MCF 10A (cell line): ENCODE measurements at regions not wholly inside any gene's neighbourhood (a gene's known extent, or its start where the extent isn't known, plus 50 kb on each side); places are given as distances from the start of the nearest gene placed in this dataset.

Source experiments
- BruUV-seq: library from RNA; stranded (reverse); fragments of 400-500 nt; replicated peaks from 2 replicates; lab custom pipeline; 2021; lab: Mats Ljungman, UMichigan
- CTCF ChIA-PET: fragments of 300-600 bp; sonication (Branson Sonifier 250); formaldehyde crosslinking; extraction: SDS; loops from one replicate; lab custom pipeline; 2021; ENCODE audit warnings: antibody characterized with exemption, inconsistent platforms; lab: Yijun Ruan, JAX
- POLR2A ChIA-PET: fragments of 300-600, 350-650 bp; sonication (Branson Sonifier 250); formaldehyde crosslinking; extraction: SDS; loops from one replicate; lab custom pipeline; 2020; ENCODE audit warnings: antibody characterized with exemption, inconsistent platforms; lab: Yijun Ruan, JAX
- DNase-seq: peaks from one replicate; pipeline ENCODE4 v3.0.0-alpha.2; 2018; ENCODE audit not compliant: unreplicated experiment
- H3K27ac Mint-ChIP-seq: one replicate; pipeline ENCODE4 v1.8.0; 2022; ENCODE audit warnings: mild to moderate bottlenecking, low read depth, mixed read lengths; ENCODE audit not compliant: unreplicated experiment
- H3K27me3 Mint-ChIP-seq: one replicate; pipeline ENCODE4 v1.8.0; 2022; ENCODE audit warnings: mixed read lengths; ENCODE audit not compliant: insufficient read depth, unreplicated experiment
- H3K36me3 Mint-ChIP-seq: one replicate; pipeline ENCODE4 v1.8.0; 2022; ENCODE audit warnings: mild to moderate bottlenecking, moderate library complexity, mixed read lengths; ENCODE audit not compliant: insufficient read depth, unreplicated experiment
- H3K4me1 Mint-ChIP-seq: one replicate; pipeline ENCODE4 v1.8.0; 2022; ENCODE audit warnings: mixed read lengths; ENCODE audit not compliant: insufficient read depth, unreplicated experiment
- H3K4me3 Mint-ChIP-seq: one replicate; pipeline ENCODE4 v1.8.0; 2022; ENCODE audit warnings: mild to moderate bottlenecking, moderate library complexity, mixed read lengths; ENCODE audit not compliant: unreplicated experiment
- H3K9me3 Mint-ChIP-seq: one replicate; pipeline ENCODE4 v1.8.0; 2022; ENCODE audit warnings: mixed read lengths; ENCODE audit not compliant: unreplicated experiment
- CTCF ChIP-seq: fragments of 200-600 bp; IDR thresholded peaks from one replicate; pipeline ENCODE4 v1.8.0; 2022; ENCODE audit warnings: antibody characterized with exemption, mild to moderate bottlenecking; ENCODE audit not compliant: unreplicated experiment
- intact Hi-C: fragments of 100-400 bp; cut with micrococcal nuclease; formaldehyde crosslinking; loops from 2 replicates; pipeline ENCODE4 v1.14.1; 2022

- no peak for DNase-seq
- Mint-ChIP-seq H3K4me3 (no peak overlapping the region), H3K27me3 (peaks cover 57% of the 10 kb centered on the region), H3K27ac (no peak overlapping the region), H3K4me1 (no peaks in the 10 kb centered on the region), H3K36me3 (no peaks in the 10 kb centered on the region), H3K9me3 (no peaks in the 10 kb centered on the region)
- POLR2A ChIA-PET, result no interaction called here
- no peak for TF ChIP-seq CTCF
- CTCF ChIA-PET, result interaction anchor here (0.6 kb wide), 1 partner anchor 864 kb away, joined by 3 read pairs; no protein-coding TSS in a partner anchor
- intact Hi-C loops, result no loop called here
- BruUV-seq, result no TSS peak
Measured at GRCh38 chr2:198702796-198703195, 754.9 kb downstream of the SATB2 start.

GRCh38 chr2:198701481-198701880, 756.3 kb downstream of the SATB2 start:
- H3K9me3 Mint-ChIP-seq, result no peaks in the 10 kb centered on the region
- no TSS peak for BruUV-seq
- CTCF ChIA-PET, result no interaction called here
- peaks cover 67% of the 10 kb centered on the region for H3K27me3 Mint-ChIP-seq
- POLR2A ChIA-PET, result no interaction called here
- no peak for DNase-seq
- no peak overlapping the region for H3K4me3 Mint-ChIP-seq
- no peak for TF ChIP-seq CTCF
- H3K36me3 Mint-ChIP-seq, result no peaks in the 10 kb centered on the region
- H3K27ac Mint-ChIP-seq, result no peak overlapping the region
- intact Hi-C loops, result no loop called here
- H3K4me1 Mint-ChIP-seq, result no peaks in the 10 kb centered on the region

GRCh38 chr2:198700319-198700718, 757.4 kb downstream of the SATB2 start:
- no TSS peak for BruUV-seq
- ChIA-PET POLR2A (no interaction called here), CTCF (no interaction called here)
- H3K4me3 Mint-ChIP-seq, result no peak overlapping the region
- no peaks in the 10 kb centered on the region for H3K9me3 Mint-ChIP-seq
- H3K27me3 Mint-ChIP-seq, result peaks cover 67% of the 10 kb centered on the region
- intact Hi-C loops, result no loop called here
- no peak for DNase-seq
- H3K27ac Mint-ChIP-seq, result no peak overlapping the region
- no peak for TF ChIP-seq CTCF
- H3K36me3 Mint-ChIP-seq, result no peaks in the 10 kb centered on the region
- H3K4me1 Mint-ChIP-seq, result no peaks in the 10 kb centered on the region

GRCh38 chr2:198698230-198698629, 759.5 kb downstream of the SATB2 start:
- Mint-ChIP-seq H3K27ac (no peak overlapping the region), H3K4me3 (no peak overlapping the region), H3K4me1 (no peaks in the 10 kb centered on the region), H3K27me3 (peaks cover 50% of the 10 kb centered on the region), H3K36me3 (no peaks in the 10 kb centered on the region), H3K9me3 (no peaks in the 10 kb centered on the region)
- TF ChIP-seq CTCF, result no peak
- intact Hi-C loops, result no loop called here
- no TSS peak for BruUV-seq
- ChIA-PET CTCF (no interaction called here), POLR2A (no interaction called here)
- DNase-seq, result no peak
